Smooth muscle cell (in vitro differentiated cells): ENCODE measurements at regions not wholly inside any gene's neighbourhood (a gene's known extent, or its start where the extent isn't known, plus 50 kb on each side); places are given as distances from the start of the nearest gene placed in this dataset.
"Not testable (repeated sequence)": the region's sequence is repeated elsewhere in the genome, so short reads cannot be mapped to it uniquely, and the experiment has no call there.

Source experiments
- DNase-seq: peaks from one replicate; lab custom pipeline; 2025; ENCODE audit not compliant: unreplicated experiment; lab: John Stamatoyannopoulos, UW
- H2AFZ ChIP-seq: fragments of 200-600 bp; sonication (generic); 2 replicates; pipeline ENCODE4 v1.6.0; 2016; ENCODE audit warnings: antibody characterized with exemption, low read depth, mild to moderate bottlenecking
- H3F3A ChIP-seq: fragments of 200-600 bp; sonication (generic); 2 replicates; pipeline ENCODE4 v1.6.0; 2017; ENCODE audit warnings: antibody characterized with exemption, low read depth
- H3K27ac ChIP-seq: fragments of 200-600 bp; sonication (generic); 2 replicates; pipeline ENCODE4 v1.5.1; 2016; ENCODE audit warnings: low read depth, mild to moderate bottlenecking
- H3K27me3 ChIP-seq: fragments of 200-600 bp; sonication (generic); 2 replicates; pipeline ENCODE4 v1.6.1; 2016; ENCODE audit warnings: low read depth, mild to moderate bottlenecking
- H3K36me3 ChIP-seq: fragments of 200-600 bp; sonication (generic); 2 replicates; pipeline ENCODE4 v1.5.1; 2016; ENCODE audit warnings: low read depth
- H3K4me1 ChIP-seq: fragments of 200-600 bp; sonication (generic); 2 replicates; pipeline ENCODE4 v1.5.1; 2016; ENCODE audit warnings: low read depth
- H3K4me2 ChIP-seq: fragments of 200-600 bp; sonication (generic); 2 replicates; pipeline ENCODE4 v1.6.0; 2016; ENCODE audit warnings: mild to moderate bottlenecking
- H3K4me3 ChIP-seq: fragments of 200-600 bp; sonication (generic); 2 replicates; pipeline ENCODE4 v1.5.1; 2016; ENCODE audit warnings: mild to moderate bottlenecking
- H3K79me2 ChIP-seq: fragments of 200-600 bp; sonication (generic); 2 replicates; pipeline ENCODE4 v1.6.0; 2016; ENCODE audit warnings: low read depth, mild to moderate bottlenecking
- H3K9ac ChIP-seq: fragments of 200-600 bp; sonication (generic); 2 replicates; pipeline ENCODE4 v1.6.0; 2016; ENCODE audit warnings: low read depth
- H3K9me3 ChIP-seq: fragments of 200-600 bp; sonication (generic); replicated peaks from 2 replicates; pipeline ENCODE4 v1.5.1; 2016; ENCODE audit warnings: low read depth
- H4K20me1 ChIP-seq: fragments of 200-600 bp; sonication (generic); 2 replicates; pipeline ENCODE4 v1.6.0; 2016; ENCODE audit warnings: low read depth
- WGBS: methylation state at CpG from one replicate; pipeline ENCODE4 v1.1.7; 2016; ENCODE audit warnings: low lambda C conversion rate; 5-methylcytosine and 5-hydroxymethylcytosine counted together
- TF ChIP-seq, protein P1 (sequence below): fragments of 200-600 bp; sonication (generic); IDR thresholded peaks from 2 replicates; pipeline ENCODE4 v1.5.1; 2017; ENCODE audit warnings: borderline replicate concordance, mild to moderate bottlenecking, antibody characterized with exemption; ENCODE audit not compliant: insufficient read depth, poor library complexity, severe bottlenecking

DNA sequence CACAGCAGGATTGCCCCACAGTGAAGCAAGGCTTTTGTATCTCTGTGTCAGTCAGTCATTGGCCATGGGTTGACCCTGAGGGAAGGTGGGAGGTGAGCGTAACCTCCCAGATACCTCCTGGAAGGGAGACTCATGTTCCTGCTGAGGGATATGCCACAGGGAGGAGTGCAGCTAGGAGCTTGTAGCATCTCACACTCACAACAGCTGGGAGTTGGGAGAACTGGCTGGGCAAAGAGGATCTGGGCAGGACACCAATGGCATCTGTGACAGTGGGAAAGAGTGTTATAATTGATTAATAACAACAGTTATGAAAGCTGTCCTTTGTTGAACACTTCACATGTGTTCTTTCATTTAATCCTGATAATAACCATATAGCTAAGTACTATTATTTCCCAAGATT, 171.0 kb downstream of the TLE3 start:
- TF ChIP-seq, protein P1, sequence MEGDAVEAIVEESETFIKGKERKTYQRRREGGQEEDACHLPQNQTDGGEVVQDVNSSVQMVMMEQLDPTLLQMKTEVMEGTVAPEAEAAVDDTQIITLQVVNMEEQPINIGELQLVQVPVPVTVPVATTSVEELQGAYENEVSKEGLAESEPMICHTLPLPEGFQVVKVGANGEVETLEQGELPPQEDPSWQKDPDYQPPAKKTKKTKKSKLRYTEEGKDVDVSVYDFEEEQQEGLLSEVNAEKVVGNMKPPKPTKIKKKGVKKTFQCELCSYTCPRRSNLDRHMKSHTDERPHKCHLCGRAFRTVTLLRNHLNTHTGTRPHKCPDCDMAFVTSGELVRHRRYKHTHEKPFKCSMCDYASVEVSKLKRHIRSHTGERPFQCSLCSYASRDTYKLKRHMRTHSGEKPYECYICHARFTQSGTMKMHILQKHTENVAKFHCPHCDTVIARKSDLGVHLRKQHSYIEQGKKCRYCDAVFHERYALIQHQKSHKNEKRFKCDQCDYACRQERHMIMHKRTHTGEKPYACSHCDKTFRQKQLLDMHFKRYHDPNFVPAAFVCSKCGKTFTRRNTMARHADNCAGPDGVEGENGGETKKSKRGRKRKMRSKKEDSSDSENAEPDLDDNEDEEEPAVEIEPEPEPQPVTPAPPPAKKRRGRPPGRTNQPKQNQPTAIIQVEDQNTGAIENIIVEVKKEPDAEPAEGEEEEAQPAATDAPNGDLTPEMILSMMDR, result no peak
- no peak overlapping the region for H2AFZ ChIP-seq
- no peak overlapping the region for H3K27ac ChIP-seq
- no peak overlapping the region for H3K4me2 ChIP-seq
- H3K9me3 ChIP-seq, result peaks cover 4% of the 10 kb centered on the region
- no peaks in the 10 kb centered on the region for H3K79me2 ChIP-seq
- 100% methylated on average over 1 of the region's 1 CpG for WGBS
- no peaks in the 10 kb centered on the region for H3K27me3 ChIP-seq
- H4K20me1 ChIP-seq, result no peaks in the 10 kb centered on the region
- H3K9ac ChIP-seq, result no peak overlapping the region
- H3K4me3 ChIP-seq, result no peak overlapping the region
- DNase-seq, result no peak
- H3K36me3 ChIP-seq, result peaks cover 3% of the 10 kb centered on the region
- no peaks in the 10 kb centered on the region for H3K4me1 ChIP-seq
- no peaks in the 10 kb centered on the region for H3F3A ChIP-seq

DNA sequence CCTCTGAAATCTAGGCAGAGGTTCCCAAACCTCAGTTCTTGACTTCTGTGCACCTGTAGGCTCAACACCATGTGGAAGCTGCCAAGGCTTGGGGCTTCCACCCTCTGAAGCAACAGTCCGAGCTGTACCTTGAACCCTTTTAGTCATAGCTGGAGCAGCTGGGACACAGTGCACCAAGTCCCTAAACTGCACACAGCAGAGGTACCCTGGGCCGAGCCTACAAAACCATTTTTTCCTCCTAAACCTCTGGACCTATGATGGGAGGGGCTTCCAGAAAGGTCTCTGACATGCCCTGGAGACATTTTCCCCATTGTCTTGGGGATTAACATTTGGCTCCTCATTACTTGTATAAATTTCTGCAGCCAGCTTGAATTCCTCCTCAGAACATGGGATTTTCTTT, 168.8 kb downstream of the TLE3 start:
- 88% methylated on average over 2 of the region's 2 CpGs for WGBS
- not testable (repeated sequence) for DNase-seq, H3K36me3 ChIP-seq, H4K20me1 ChIP-seq, H3K9me3 ChIP-seq, H3K4me2 ChIP-seq, H2AFZ ChIP-seq, H3F3A ChIP-seq, H3K4me3 ChIP-seq, H3K27ac ChIP-seq, H3K79me2 ChIP-seq, H3K27me3 ChIP-seq, H3K9ac ChIP-seq, H3K4me1 ChIP-seq

DNA sequence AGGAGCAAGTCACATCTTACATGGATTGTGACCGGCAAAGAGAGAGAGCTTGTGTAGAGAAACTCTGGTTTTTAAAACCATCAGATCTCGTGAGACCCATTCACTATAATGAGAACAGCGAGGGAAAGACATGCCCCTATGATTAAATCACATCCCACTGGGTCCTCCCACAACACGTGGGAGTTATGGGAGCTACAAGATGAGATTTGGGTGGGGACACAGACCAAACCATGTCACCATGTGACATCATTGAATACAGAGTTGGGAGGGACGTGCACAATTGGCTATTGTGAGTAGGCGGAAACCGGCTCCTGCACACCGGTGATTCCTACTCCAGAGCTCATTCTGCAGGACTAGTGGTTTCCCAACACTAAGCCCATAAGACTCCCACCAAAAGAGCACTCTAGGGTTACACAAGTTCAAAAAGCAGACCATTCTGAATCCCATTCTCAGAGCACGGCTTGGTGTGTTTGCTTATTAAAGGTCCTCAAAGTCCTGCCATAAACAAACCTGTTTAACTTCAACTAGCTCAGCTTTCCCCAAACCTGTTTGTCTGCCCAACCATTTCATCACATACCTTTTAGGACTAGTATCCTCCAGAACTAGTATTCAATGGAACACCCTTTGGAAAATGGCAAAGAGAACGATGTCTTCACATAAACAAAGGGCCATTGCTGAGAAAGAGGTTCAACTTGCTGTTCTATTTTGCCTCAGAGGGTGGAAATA, 167.6 kb downstream of the TLE3 start:
- 77% methylated on average over 10 of the region's 10 CpGs for WGBS
- H3K27ac ChIP-seq, result no peak overlapping the region
- no peaks in the 10 kb centered on the region for H3K36me3 ChIP-seq
- TF ChIP-seq, protein P1, result no peak
- no peaks in the 10 kb centered on the region for H3F3A ChIP-seq
- no peak overlapping the region for H3K4me3 ChIP-seq
- H2AFZ ChIP-seq, result no peak overlapping the region
- H3K4me2 ChIP-seq, result no peak overlapping the region
- H3K27me3 ChIP-seq, result no peaks in the 10 kb centered on the region
- H3K79me2 ChIP-seq, result no peaks in the 10 kb centered on the region
- no peaks in the 10 kb centered on the region for H4K20me1 ChIP-seq
- H3K9ac ChIP-seq, result no peak overlapping the region
- H3K9me3 ChIP-seq, result no peaks in the 10 kb centered on the region
- H3K4me1 ChIP-seq, result no peaks in the 10 kb centered on the region
- no peak for DNase-seq

DNA sequence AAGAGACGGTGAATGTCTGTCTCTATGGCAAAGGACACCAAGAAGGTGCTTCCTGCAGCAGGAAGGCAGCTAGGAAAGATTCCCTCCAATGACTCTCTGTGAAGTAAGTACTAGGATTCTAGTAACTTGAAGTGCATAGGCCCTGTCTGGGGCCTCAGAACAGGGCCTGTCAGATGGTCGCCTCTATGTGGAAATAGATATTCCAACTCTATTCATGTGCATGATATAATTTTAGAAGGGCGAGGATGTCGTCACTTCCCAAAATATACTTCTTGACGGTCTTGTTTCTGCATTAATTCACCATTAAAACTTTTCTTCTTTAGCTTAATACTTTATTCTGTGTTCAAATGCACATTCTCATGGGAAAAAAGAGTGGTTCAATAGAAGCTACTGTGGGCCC, 167.0 kb downstream of the TLE3 start:
- Histone ChIP-seq H3K9ac (no peak overlapping the region), H3K36me3 (no peaks in the 10 kb centered on the region), H3K27ac (no peak overlapping the region), H3K79me2 (no peaks in the 10 kb centered on the region), H3K27me3 (no peaks in the 10 kb centered on the region), H3K9me3 (no peaks in the 10 kb centered on the region), H3F3A (no peaks in the 10 kb centered on the region), H4K20me1 (no peaks in the 10 kb centered on the region), H2AFZ (no peak overlapping the region), H3K4me2 (no peak overlapping the region), H3K4me3 (no peak overlapping the region), H3K4me1 (no peaks in the 10 kb centered on the region)
- TF ChIP-seq, protein P1, result no peak
- 95% methylated on average over 5 of the region's 5 CpGs for WGBS
- DNase-seq, result no peak
